ENCODE measurements at regions not wholly inside any gene's neighbourhood (a gene's known extent, or its start where the extent isn't known, plus 50 kb on each side); places are given as distances from the start of the nearest gene placed in this dataset.
A peak's percentile ranks its signal among the peaks of the same experiment; 100 is the strongest.

- H3K36me3 ChIP-seq, result no peaks in the 10 kb centered on the region
- no peak overlapping the region for H3K27ac ChIP-seq
- H3K4me3 ChIP-seq, result no peak overlapping the region
- no peaks in the 10 kb centered on the region for H3K9me3 ChIP-seq
- intact Hi-C loops (cut with DNase I; ENCODE audit: low total_unique reads), result loop anchor here (5.0 kb wide), 1 partner anchor 1535 kb away; no protein-coding TSS in a partner anchor
- no peaks in the 10 kb centered on the region for H3K4me1 ChIP-seq
- no peak for DNase-seq
- TF ChIP-seq CTCF (IDR thresholded peaks at IDR 0.05), result no peak
- H3K27me3 ChIP-seq, result no peaks in the 10 kb centered on the region
These were observed 339.9 kb upstream of the SOX11 start for GRCh38 chr2:5352286-5352685.

GRCh38 chr2:5353565-5353964 is 338.6 kb upstream of the SOX11 start:
- Histone ChIP-seq H3K27ac (no peak overlapping the region), H3K4me1 (no peaks in the 10 kb centered on the region), H3K4me3 (no peak overlapping the region), H3K9me3 (no peaks in the 10 kb centered on the region), H3K36me3 (no peaks in the 10 kb centered on the region), H3K27me3 (no peaks in the 10 kb centered on the region)
- no peak for TF ChIP-seq CTCF (IDR thresholded peaks at IDR 0.05)
- intact Hi-C loops (cut with DNase I; ENCODE audit: low total_unique reads), result loop anchor here (5.0 kb wide), 1 partner anchor 1534 kb away; no protein-coding TSS in a partner anchor
- DNase-seq, result no peak

GRCh38 chr2:5359397-5359796 is 332.8 kb upstream of the SOX11 start:
- DNase-seq, result no peak
- Histone ChIP-seq H3K27me3 (no peaks in the 10 kb centered on the region), H3K4me3 (no peak overlapping the region), H3K4me1 (no peaks in the 10 kb centered on the region), H3K36me3 (no peaks in the 10 kb centered on the region), H3K9me3 (no peaks in the 10 kb centered on the region), H3K27ac (no peak overlapping the region)
- TF ChIP-seq CTCF (IDR thresholded peaks at IDR 0.05), result no peak
- intact Hi-C loops (cut with DNase I; ENCODE audit: low total_unique reads), result no loop called here

- DNase-seq, result no peak
- Histone ChIP-seq H3K4me1 (no peaks in the 10 kb centered on the region), H3K27ac (no peak overlapping the region), H3K27me3 (no peaks in the 10 kb centered on the region), H3K9me3 (no peaks in the 10 kb centered on the region), H3K36me3 (no peaks in the 10 kb centered on the region), H3K4me3 (no peak overlapping the region)
- intact Hi-C loops (cut with DNase I; ENCODE audit: low total_unique reads), result no loop called here
- TF ChIP-seq CTCF (IDR thresholded peaks at IDR 0.05), result no peak
These were observed 332.1 kb upstream of the SOX11 start for GRCh38 chr2:5360081-5360480.

GRCh38 chr2:5364361-5364760 is 327.8 kb upstream of the SOX11 start:
- Histone ChIP-seq H3K4me3 (no peak overlapping the region), H3K27ac (no peak overlapping the region), H3K9me3 (no peaks in the 10 kb centered on the region), H3K27me3 (no peaks in the 10 kb centered on the region), H3K4me1 (no peaks in the 10 kb centered on the region), H3K36me3 (no peaks in the 10 kb centered on the region)
- intact Hi-C loops (cut with DNase I; ENCODE audit: low total_unique reads), result no loop called here
- no peak for TF ChIP-seq CTCF (IDR thresholded peaks at IDR 0.05)
- no peak for DNase-seq

GRCh38 chr2:5365871-5366461 is 326.2 kb upstream of the SOX11 start:
- H3K9me3 ChIP-seq, result no peaks in the 10 kb centered on the region
- H3K4me3 ChIP-seq, result no peak overlapping the region
- no peaks in the 10 kb centered on the region for H3K36me3 ChIP-seq
- intact Hi-C loops (cut with DNase I; ENCODE audit: low total_unique reads), result no loop called here
- no peak overlapping the region for H3K27ac ChIP-seq
- DNase-seq, result no peak
- H3K27me3 ChIP-seq, result no peaks in the 10 kb centered on the region
- no peaks in the 10 kb centered on the region for H3K4me1 ChIP-seq
- peak in 1 of 2 experiments; percentile 31 for TF ChIP-seq CTCF (IDR thresholded peaks at IDR 0.05)
